Body of pancreas (tissue), 4 donors: ENCODE measurements at regions not wholly inside any gene's neighbourhood (a gene's known extent, or its start where the extent isn't known, plus 50 kb on each side); places are given as distances from the start of the nearest gene placed in this dataset.

Experiments
- ATAC-seq: fragments of 150-250 bp; one replicate; pipeline ENCODE4 v1.9.1; 2016
- DNase-seq, 4 donors: peaks; one replicate each; pipeline ENCODE4 v3.0.0-alpha.2; 2019
- H3K27ac ChIP-seq, 4 donors: fragments of 200-600 bp; sonication (generic); 1 replicate in 3 of 4; 2 replicates in 1 of 4; pipeline versions ENCODE4 v1.5.1 to v1.6.1; 2016 to 2019; ENCODE audit warnings: mild to moderate bottlenecking in 1 of 4, mixed read lengths in 1 of 4, moderate library complexity in 1 of 4
- H3K27me3 ChIP-seq, 2 donors: fragments of 200-600 bp; sonication (generic); one replicate each; pipeline ENCODE4 v1.6.0; 2016; ENCODE audit warnings: mild to moderate bottlenecking in 1 of 2
- H3K36me3 ChIP-seq, 2 donors: fragments of 200-600 bp; sonication (generic); replicated peaks in 1 of 2; 2 replicates each; pipeline ENCODE4 v1.5.1; 2016; ENCODE audit warnings: low read depth in 2 of 2; ENCODE audit not compliant: insufficient read depth in 1 of 2
- H3K4me1 ChIP-seq: fragments of 200-600 bp; sonication (generic); one replicate; pipeline ENCODE4 v1.6.0; 2016
- H3K4me3 ChIP-seq, 2 donors: fragments of 200-600 bp; sonication (generic); 1 replicate in 1 of 2; 2 replicates in 1 of 2; pipeline ENCODE4 v1.5.1; 2016 to 2019
- H3K9me3 ChIP-seq, 3 donors: fragments of 200-600 bp; sonication (generic); 1 replicate in 2 of 3; 2 replicates in 1 of 3; pipeline ENCODE4 v1.5.1; 2016
- POLR2A ChIP-seq, 3 donors: fragments of 450-650 bp; IDR thresholded peaks; one replicate each; pipeline ENCODE4 v1.6.1; 2016; ENCODE audit warnings: antibody characterized with exemption in 3 of 3, mild to moderate bottlenecking in 2 of 3
- WGBS, 2 donors: methylation state at CpG; one replicate each; pipeline ENCODE4 v1.1.5; 2017; 5-methylcytosine and 5-hydroxymethylcytosine counted together
- intact Hi-C: fragments of 100-400 bp; cut with DNase I; formaldehyde crosslinking; loops from one replicate; pipeline ENCODE4 v1.15.1; 2023
- TF ChIP-seq, protein P1 (sequence below), 7 experiments: fragments of 450-650 bp in 4 of 7; fragments of 200-600 bp in 3 of 7; sonication (generic) in 3 of 7; IDR thresholded peaks; one replicate each; pipeline ENCODE4 v1.5.1; 2016 to 2019; ENCODE audit warnings: antibody characterized with exemption in 7 of 7

DNA sequence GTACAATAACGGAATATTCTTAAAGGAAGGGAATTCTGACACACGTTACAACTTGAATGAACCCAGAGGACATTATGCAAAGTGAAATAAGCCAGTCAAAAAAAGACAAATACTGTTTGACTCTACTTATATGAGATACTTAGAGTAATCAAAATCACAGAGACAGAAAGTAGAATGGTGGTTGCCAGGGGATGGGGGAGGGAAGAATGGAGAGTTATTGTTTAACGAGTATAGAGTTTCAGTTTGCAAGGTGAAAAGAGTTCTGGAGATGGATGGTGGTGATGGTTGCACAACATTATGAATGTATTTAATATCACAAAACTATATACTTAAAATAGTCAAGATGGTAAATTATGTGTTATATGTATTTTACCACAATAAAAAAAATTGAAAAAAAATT, 112.9 kb upstream of the ARHGEF3 start:
- H3K27ac ChIP-seq = no peak overlapping the region
- intact Hi-C loops = no loop called here
- no peak for TF ChIP-seq POLR2A (IDR thresholded peaks at IDR 0.05)
- TF ChIP-seq, protein P1, sequence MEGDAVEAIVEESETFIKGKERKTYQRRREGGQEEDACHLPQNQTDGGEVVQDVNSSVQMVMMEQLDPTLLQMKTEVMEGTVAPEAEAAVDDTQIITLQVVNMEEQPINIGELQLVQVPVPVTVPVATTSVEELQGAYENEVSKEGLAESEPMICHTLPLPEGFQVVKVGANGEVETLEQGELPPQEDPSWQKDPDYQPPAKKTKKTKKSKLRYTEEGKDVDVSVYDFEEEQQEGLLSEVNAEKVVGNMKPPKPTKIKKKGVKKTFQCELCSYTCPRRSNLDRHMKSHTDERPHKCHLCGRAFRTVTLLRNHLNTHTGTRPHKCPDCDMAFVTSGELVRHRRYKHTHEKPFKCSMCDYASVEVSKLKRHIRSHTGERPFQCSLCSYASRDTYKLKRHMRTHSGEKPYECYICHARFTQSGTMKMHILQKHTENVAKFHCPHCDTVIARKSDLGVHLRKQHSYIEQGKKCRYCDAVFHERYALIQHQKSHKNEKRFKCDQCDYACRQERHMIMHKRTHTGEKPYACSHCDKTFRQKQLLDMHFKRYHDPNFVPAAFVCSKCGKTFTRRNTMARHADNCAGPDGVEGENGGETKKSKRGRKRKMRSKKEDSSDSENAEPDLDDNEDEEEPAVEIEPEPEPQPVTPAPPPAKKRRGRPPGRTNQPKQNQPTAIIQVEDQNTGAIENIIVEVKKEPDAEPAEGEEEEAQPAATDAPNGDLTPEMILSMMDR (IDR thresholded peaks at IDR 0.05) = no peak
- no peak overlapping the region for H3K4me3 ChIP-seq
- 66 to 68% methylated on average over 3 of the region's 3 CpGs for WGBS, 2 donors
- no peak for DNase-seq
- H3K4me1 ChIP-seq = no peaks in the 10 kb centered on the region
- H3K36me3 ChIP-seq = no peaks in the 10 kb centered on the region
- H3K27me3 ChIP-seq = no peaks in the 10 kb centered on the region
- ATAC-seq = no peak
- no peaks in the 10 kb centered on the region for H3K9me3 ChIP-seq

GRCh38 chr3:56911363-56911762, 109.6 kb upstream of the ARHGEF3 start:
- no peak for ATAC-seq
- WGBS, 2 donors = 67 to 80% methylated on average over 8 of the region's 8 CpGs
- DNase-seq = no peak
- TF ChIP-seq, protein P1 (IDR thresholded peaks at IDR 0.05) = no peak
- no peak for TF ChIP-seq POLR2A (IDR thresholded peaks at IDR 0.05)
- H3K9me3 ChIP-seq = no peaks in the 10 kb centered on the region
- no peak overlapping the region for H3K27ac ChIP-seq
- H3K27me3 ChIP-seq = no peaks in the 10 kb centered on the region
- H3K4me1 ChIP-seq = no peaks in the 10 kb centered on the region
- intact Hi-C loops = no loop called here
- H3K4me3 ChIP-seq = no peak overlapping the region
- H3K36me3 ChIP-seq = no peaks in the 10 kb centered on the region

DNA sequence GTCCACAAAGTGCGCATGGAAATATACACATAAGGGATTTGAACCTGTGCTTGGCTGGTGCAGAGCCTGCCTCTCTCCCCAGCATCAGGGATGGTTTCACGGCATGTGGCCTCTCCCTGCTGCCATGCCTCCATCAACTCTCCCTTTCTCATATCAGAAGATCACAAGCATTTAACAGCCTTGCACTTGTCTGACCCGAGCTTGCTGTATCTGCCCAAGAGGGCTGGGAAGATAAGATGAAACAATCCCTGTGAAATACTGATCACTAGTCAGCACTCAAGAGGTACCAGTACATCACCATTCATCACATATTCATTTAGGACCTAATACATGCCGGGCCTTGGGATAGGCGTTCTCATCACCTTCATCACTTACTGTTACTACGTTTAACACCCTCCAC, 107.6 kb upstream of the ARHGEF3 start:
- DNase-seq = no peak
- no peak for ATAC-seq
- Histone ChIP-seq H3K27me3 (no peaks in the 10 kb centered on the region), H3K36me3 (no peaks in the 10 kb centered on the region), H3K27ac (no peak overlapping the region), H3K4me3 (no peak overlapping the region), H3K4me1 (no peaks in the 10 kb centered on the region), H3K9me3 (no peaks in the 10 kb centered on the region)
- TF ChIP-seq POLR2A (IDR thresholded peaks at IDR 0.05) = no peak
- TF ChIP-seq, protein P1 (IDR thresholded peaks at IDR 0.05) = no peak
- WGBS, 2 donors = 85 to 86% methylated on average over 6 of the region's 6 CpGs
- intact Hi-C loops = no loop called here

DNA sequence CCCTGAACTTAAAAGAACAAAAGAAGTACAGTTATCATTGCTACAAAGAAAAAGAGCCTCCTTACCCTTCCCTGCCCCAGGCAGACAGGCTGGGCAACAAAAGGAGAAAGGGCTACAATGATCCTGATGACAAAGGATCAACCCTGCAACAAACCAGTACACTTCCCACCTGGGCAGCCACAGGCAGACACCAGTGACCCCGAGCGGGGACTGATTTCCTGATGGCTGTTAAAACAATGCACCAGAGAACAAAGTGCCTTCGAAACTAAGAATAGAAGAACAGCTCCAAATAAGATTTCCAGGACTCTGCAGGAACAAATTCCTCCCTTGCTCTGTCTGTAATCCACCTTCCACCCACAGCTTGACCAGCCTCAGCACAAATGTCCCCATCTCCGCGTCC, 106.3 kb upstream of the ARHGEF3 start:
- intact Hi-C loops = no loop called here
- H3K27me3 ChIP-seq = no peaks in the 10 kb centered on the region
- no peaks in the 10 kb centered on the region for H3K4me1 ChIP-seq
- ATAC-seq = no peak
- no peaks in the 10 kb centered on the region for H3K9me3 ChIP-seq
- no peak overlapping the region for H3K27ac ChIP-seq
- no peak overlapping the region for H3K4me3 ChIP-seq
- no peak for TF ChIP-seq POLR2A (IDR thresholded peaks at IDR 0.05)
- TF ChIP-seq, protein P1 (IDR thresholded peaks at IDR 0.05) = no peak
- DNase-seq = no peak
- WGBS, 2 donors = 76 to 92% methylated on average over 5 of the region's 5 CpGs
- H3K36me3 ChIP-seq = no peaks in the 10 kb centered on the region

DNA sequence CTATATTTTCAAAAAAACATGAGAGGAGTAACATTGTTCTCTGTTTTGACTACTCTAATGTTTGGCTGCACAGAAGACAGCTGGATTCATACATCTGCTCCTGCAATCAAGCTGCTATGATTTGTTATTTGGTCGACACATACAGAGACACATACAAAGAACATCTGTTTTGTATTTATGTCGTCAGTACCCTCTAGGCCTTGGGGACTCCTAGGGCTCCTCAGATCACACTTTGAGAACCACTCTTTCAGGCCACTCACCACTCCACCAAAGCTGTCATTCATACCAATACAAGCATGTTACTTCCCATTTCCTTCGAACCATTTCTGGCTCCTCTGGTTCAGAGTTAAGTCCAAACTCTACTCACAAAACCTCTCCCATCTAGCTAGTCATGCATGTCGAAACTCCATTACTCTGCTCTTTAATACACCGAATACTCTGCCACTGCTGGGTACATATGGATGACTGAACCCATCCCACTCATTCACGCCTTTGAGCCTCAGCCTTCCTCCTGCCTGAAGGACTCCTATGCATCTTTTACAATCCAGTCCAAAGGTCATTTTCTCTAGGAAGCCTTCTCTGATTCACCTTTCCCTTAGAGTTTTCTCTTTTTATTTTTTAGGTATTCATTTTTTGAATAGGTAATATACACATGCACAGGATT, 102.9 kb upstream of the ARHGEF3 start:
- intact Hi-C loops = no loop called here
- no peaks in the 10 kb centered on the region for H3K4me1 ChIP-seq
- WGBS, 2 donors = 85 to 86% methylated on average over 6 of the region's 6 CpGs
- H3K9me3 ChIP-seq = no peaks in the 10 kb centered on the region
- DNase-seq (no peak), ATAC-seq (no peak)
- TF ChIP-seq POLR2A (IDR thresholded peaks at IDR 0.05) = no peak
- TF ChIP-seq, protein P1 (IDR thresholded peaks at IDR 0.05) = no peak
- H3K36me3 ChIP-seq = no peaks in the 10 kb centered on the region
- H3K4me3 ChIP-seq = no peak overlapping the region
- H3K27ac ChIP-seq = no peak overlapping the region
- H3K27me3 ChIP-seq = no peaks in the 10 kb centered on the region
